ENCODE measurements at regions not wholly inside any gene's neighbourhood (a gene's known extent, or its start where the extent isn't known, plus 50 kb on each side); places are given as distances from the start of the nearest gene placed in this dataset.

GRCh38 chr6:71645299-71645698, 241.1 kb upstream of the RIMS1 start:
- WGBS (ENCODE audit: extremely low coverage, insufficient read length, low lambda C conversion rate), result 100% methylated on average over 2 of the region's 3 CpGs
- H3K9ac ChIP-seq (ENCODE audit: extremely low read depth, insufficient read length, low read length), result no peak overlapping the region
- H3K4me1 Mint-ChIP-seq, result peaks cover 0 to 5% of the 10 kb centered on the region in 2 experiments; a peak in 2 of 4 replicates

More at GRCh38 chr6:71645299-71645698, 241.1 kb upstream of the RIMS1 start:
- H2BK15ac ChIP-seq (ENCODE audit: low read depth, low read length), result no peak overlapping the region
- TF ChIP-seq CTCF (conservative IDR thresholded peaks at IDR 0.05), result no peak
- no peaks in the 10 kb centered on the region for H3K23me2 ChIP-seq (ENCODE audit: insufficient read length, low read depth, low read length, poor library complexity, severe bottlenecking)
- no peaks in the 10 kb centered on the region for H3K9me3 ChIP-seq (ENCODE audit: control insufficient read depth, low read depth, low read length)
- no peak overlapping the region for H4K91ac ChIP-seq (ENCODE audit: insufficient read length, low read depth, low read length)
- no peak overlapping the region for H2BK12ac ChIP-seq (ENCODE audit: insufficient read length, low read depth, low read length)
- no peaks in the 10 kb centered on the region for H3K79me2 ChIP-seq (ENCODE audit: insufficient read depth, low read length)
- no peak overlapping the region for H3K4me3 Mint-ChIP-seq
- H3K27ac Mint-ChIP-seq, result no peak overlapping the region
- H3K79me1 ChIP-seq (ENCODE audit: insufficient read depth, low read depth, low read length, poor library complexity, severe bottlenecking), result no peaks in the 10 kb centered on the region
- H3K23ac ChIP-seq (ENCODE audit: insufficient read length, low read depth, low read length), result no peak overlapping the region
- 0 out of 5 replicates have a peak, but pooled peaks cover 0 to 2% of the 10 kb centered on the region in 2 experiments for H3K9me3 Mint-ChIP-seq
- no peak overlapping the region for H3K14ac ChIP-seq (ENCODE audit: insufficient read depth, low read length)
- H2AFZ ChIP-seq (ENCODE audit: low read length), result no peak overlapping the region
- H3K4me1 ChIP-seq (ENCODE audit: insufficient read depth, low read length), result no peaks in the 10 kb centered on the region
- H3K27me3 ChIP-seq (ENCODE audit: insufficient read depth, low read length), result no peaks in the 10 kb centered on the region
- no peak overlapping the region for H2BK20ac ChIP-seq (ENCODE audit: low read depth, low read length, poor library complexity, severe bottlenecking)
- H2AK5ac ChIP-seq (ENCODE audit: insufficient read length, low read length), result no peak overlapping the region
- no peak overlapping the region for H3K56ac ChIP-seq (ENCODE audit: insufficient read length, low read depth, low read length)
- no peak overlapping the region for H3T11ph ChIP-seq (ENCODE audit: low read length)
- H3K18ac ChIP-seq (ENCODE audit: insufficient read length, low read depth, low read length), result no peak overlapping the region
- H4K8ac ChIP-seq (replicated peaks; ENCODE audit: insufficient read length, low read depth, low read length), result no peak overlapping the region
- no peaks in the 10 kb centered on the region for H3K36me3 Mint-ChIP-seq (ENCODE audit: insufficient read depth in 1 of 3, low read depth in 3 of 3)
- H4K20me1 ChIP-seq (ENCODE audit: control insufficient read depth, insufficient read depth, insufficient read length), result no peaks in the 10 kb centered on the region
- H2BK120ac ChIP-seq (ENCODE audit: low read depth, low read length, poor library complexity, severe bottlenecking), result no peak overlapping the region
- H3K27ac ChIP-seq (ENCODE audit: insufficient read length, low read depth, low read length), result no peak overlapping the region
- H2BK5ac ChIP-seq (ENCODE audit: insufficient read length, low read length), result no peak overlapping the region
- H3K4me2 ChIP-seq (ENCODE audit: insufficient read depth, insufficient read length, low read length), result no peak overlapping the region
- no peak overlapping the region for H3K4ac ChIP-seq (ENCODE audit: low read depth, low read length)
- H4K5ac ChIP-seq (ENCODE audit: insufficient read length, low read depth, low read length), result no peak overlapping the region
- DNase-seq, result no peak
- H3K27me3 Mint-ChIP-seq (ENCODE audit: low read depth), result no peaks in the 10 kb centered on the region
